Left ventricle myocardium inferior (tissue), 1 donor: ENCODE measurements at regions not wholly inside any gene's neighbourhood (a gene's known extent, or its start where the extent isn't known, plus 50 kb on each side); places are given as distances from the start of the nearest gene placed in this dataset.
A peak's percentile ranks its signal among the peaks of the same experiment; 100 is the strongest.

ENCODE experiments used
- DNase-seq: peaks from one replicate; pipeline ENCODE4 v3.0.0-alpha.2; 2020
- H3K27ac ChIP-seq: fragments of 200-600 bp; replicated peaks from 2 replicates; pipeline ENCODE4 v1.8.0; 2021
- H3K27me3 ChIP-seq: fragments of 200-600 bp; 2 replicates; pipeline ENCODE4 v1.8.0; 2021; ENCODE audit warnings: low read depth
- H3K36me3 ChIP-seq: fragments of 200-600 bp; 2 replicates; pipeline ENCODE4 v1.8.0; 2021
- H3K4me1 ChIP-seq: fragments of 200-600 bp; 2 replicates; pipeline ENCODE4 v1.8.0; 2021
- H3K4me3 ChIP-seq: fragments of 200-600 bp; 2 replicates; pipeline ENCODE4 v1.8.0; 2021; ENCODE audit warnings: mild to moderate bottlenecking, moderate library complexity
- H3K9me3 ChIP-seq: fragments of 200-600 bp; replicated peaks from 2 replicates; pipeline ENCODE4 v1.8.0; 2021
- CTCF ChIP-seq: fragments of 200-600 bp; IDR thresholded peaks from 2 replicates; pipeline ENCODE4 v1.8.0; 2021; ENCODE audit warnings: antibody characterized with exemption, mild to moderate bottlenecking, borderline replicate concordance
- intact Hi-C: fragments of 100-400 bp; cut with micrococcal nuclease; formaldehyde crosslinking; loops from one replicate; pipeline ENCODE4 v1.11.0; 2022
- donor health status: DM: no; HTN: yes; CAD: no; lungs with severe emphysema.

GRCh38 chr2:22329211-22330154 lies 1055.5 kb upstream of the KLHL29 start:
- Histone ChIP-seq H3K4me3 (no peak overlapping the region), H3K27me3 (no peaks in the 10 kb centered on the region), H3K36me3 (no peaks in the 10 kb centered on the region), H3K4me1 (no peaks in the 10 kb centered on the region), H3K9me3 (peaks cover 19% of the 10 kb centered on the region), H3K27ac (no peak overlapping the region)
- peak; percentile 17 for DNase-seq
- intact Hi-C loops, result no loop called here
- no peak for TF ChIP-seq CTCF

- intact Hi-C loops, result no loop called here
- H3K36me3 ChIP-seq, result no peaks in the 10 kb centered on the region
- H3K4me3 ChIP-seq, result no peak overlapping the region
- no peaks in the 10 kb centered on the region for H3K4me1 ChIP-seq
- TF ChIP-seq CTCF, result no peak
- no peaks in the 10 kb centered on the region for H3K27me3 ChIP-seq
- H3K27ac ChIP-seq, result no peak overlapping the region
- no peaks in the 10 kb centered on the region for H3K9me3 ChIP-seq
- DNase-seq, result no peak
These were observed 1048.6 kb upstream of the KLHL29 start for GRCh38 chr2:22336414-22336813.

- intact Hi-C loops, result no loop called here
- DNase-seq, result no peak
- Histone ChIP-seq H3K9me3 (no peaks in the 10 kb centered on the region), H3K27ac (no peak overlapping the region), H3K4me3 (no peak overlapping the region), H3K36me3 (no peaks in the 10 kb centered on the region), H3K27me3 (no peaks in the 10 kb centered on the region), H3K4me1 (no peaks in the 10 kb centered on the region)
- no peak for TF ChIP-seq CTCF
These were observed 1044.3 kb upstream of the KLHL29 start for GRCh38 chr2:22340716-22341115.

- H3K4me1 ChIP-seq, result no peaks in the 10 kb centered on the region
- DNase-seq, result no peak
- TF ChIP-seq CTCF, result no peak
- H3K36me3 ChIP-seq, result no peaks in the 10 kb centered on the region
- no peaks in the 10 kb centered on the region for H3K27me3 ChIP-seq
- no peak overlapping the region for H3K4me3 ChIP-seq
- no peak overlapping the region for H3K27ac ChIP-seq
- no peaks in the 10 kb centered on the region for H3K9me3 ChIP-seq
- intact Hi-C loops, result no loop called here
These were observed 1037.7 kb upstream of the KLHL29 start for GRCh38 chr2:22347306-22347705.

- no peak for DNase-seq
- no peaks in the 10 kb centered on the region for H3K9me3 ChIP-seq
- no peak overlapping the region for H3K27ac ChIP-seq
- H3K36me3 ChIP-seq, result no peaks in the 10 kb centered on the region
- H3K27me3 ChIP-seq, result no peaks in the 10 kb centered on the region
- intact Hi-C loops, result no loop called here
- TF ChIP-seq CTCF, result no peak
- H3K4me3 ChIP-seq, result no peak overlapping the region
- no peaks in the 10 kb centered on the region for H3K4me1 ChIP-seq
These were observed 1034.4 kb upstream of the KLHL29 start for GRCh38 chr2:22350621-22351020.
